Activated B cell treated with CpG ODN at 0.5 μM for 24 hours (primary cell): ENCODE measurements at regions not wholly inside any gene's neighbourhood (a gene's known extent, or its start where the extent isn't known, plus 50 kb on each side); places are given as distances from the start of the nearest gene placed in this dataset.

Experiments
- ATAC-seq: fragments of 200-7000 bp; cut with Tn5 transposase; one replicate; pipeline ENCODE4 v1.10.0; 2021; ENCODE audit warnings: low read depth, mild to moderate bottlenecking, moderate library complexity
- CTCF ChIA-PET: fragments of 350-600 bp; sonication (Branson Sonifier 250); formaldehyde crosslinking; loops from one replicate; lab custom pipeline; 2021; ENCODE audit warnings: antibody characterized with exemption; lab: Charles Lee
- POLR2A ChIA-PET: fragments of 350-600 bp; sonication (Branson Sonifier 250); formaldehyde crosslinking; loops from one replicate; lab custom pipeline; 2021; ENCODE audit warnings: antibody characterized with exemption; lab: Charles Lee
- DNase-seq: peaks from one replicate; pipeline ENCODE4 v3.0.0; 2022
- H3K27ac Mint-ChIP-seq: one replicate; pipeline ENCODE4 v1.8.0; 2020; ENCODE audit warnings: mixed read lengths
- H3K27me3 Mint-ChIP-seq: one replicate; pipeline ENCODE4 v1.8.0; 2021; ENCODE audit warnings: mixed read lengths
- H3K36me3 Mint-ChIP-seq: one replicate; pipeline ENCODE4 v1.8.0; 2021; ENCODE audit warnings: low read depth, mixed read lengths
- H3K4me1 Mint-ChIP-seq: one replicate; pipeline ENCODE4 v1.8.0; 2021; ENCODE audit warnings: mixed read lengths
- H3K4me3 Mint-ChIP-seq: one replicate; pipeline ENCODE4 v1.8.0; 2020; ENCODE audit warnings: mild to moderate bottlenecking, mixed read lengths
- H3K9me3 Mint-ChIP-seq: one replicate; pipeline ENCODE4 v1.8.0; 2020; ENCODE audit warnings: mixed read lengths
- intact Hi-C: fragments of 100-400 bp; cut with micrococcal nuclease; formaldehyde crosslinking; loops from one replicate; pipeline ENCODE4 v1.15.1; 2024
- TF ChIP-seq, protein P1 (sequence below): fragments of 200-600 bp; IDR thresholded peaks from one replicate; pipeline ENCODE4 v1.8.0; 2022; ENCODE audit warnings: antibody characterized with exemption, mild to moderate bottlenecking

DNA sequence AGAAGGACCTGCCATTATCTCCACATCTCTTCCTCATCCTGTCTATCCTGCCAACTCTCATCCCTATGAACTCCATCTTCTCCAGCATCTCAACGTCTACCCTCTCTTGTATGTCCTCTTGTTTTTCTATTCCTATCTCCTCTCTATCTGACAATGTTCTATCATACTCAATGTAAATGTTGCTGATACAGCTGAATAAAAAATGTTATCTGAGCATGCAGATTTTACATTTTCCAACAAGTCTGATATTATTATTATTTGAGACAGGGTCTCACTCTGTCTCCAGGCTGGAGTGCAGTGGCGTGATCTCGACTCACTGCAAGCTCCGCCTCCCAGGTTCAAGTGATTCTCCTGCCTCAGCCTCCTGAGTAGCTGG is 56.0 kb upstream of the RAI14 start:
- H3K27ac Mint-ChIP-seq, result no peak overlapping the region
- ATAC-seq (no peak), DNase-seq (no peak)
- intact Hi-C loops, result no loop called here
- H3K4me3 Mint-ChIP-seq, result no peak overlapping the region
- TF ChIP-seq, protein P1, sequence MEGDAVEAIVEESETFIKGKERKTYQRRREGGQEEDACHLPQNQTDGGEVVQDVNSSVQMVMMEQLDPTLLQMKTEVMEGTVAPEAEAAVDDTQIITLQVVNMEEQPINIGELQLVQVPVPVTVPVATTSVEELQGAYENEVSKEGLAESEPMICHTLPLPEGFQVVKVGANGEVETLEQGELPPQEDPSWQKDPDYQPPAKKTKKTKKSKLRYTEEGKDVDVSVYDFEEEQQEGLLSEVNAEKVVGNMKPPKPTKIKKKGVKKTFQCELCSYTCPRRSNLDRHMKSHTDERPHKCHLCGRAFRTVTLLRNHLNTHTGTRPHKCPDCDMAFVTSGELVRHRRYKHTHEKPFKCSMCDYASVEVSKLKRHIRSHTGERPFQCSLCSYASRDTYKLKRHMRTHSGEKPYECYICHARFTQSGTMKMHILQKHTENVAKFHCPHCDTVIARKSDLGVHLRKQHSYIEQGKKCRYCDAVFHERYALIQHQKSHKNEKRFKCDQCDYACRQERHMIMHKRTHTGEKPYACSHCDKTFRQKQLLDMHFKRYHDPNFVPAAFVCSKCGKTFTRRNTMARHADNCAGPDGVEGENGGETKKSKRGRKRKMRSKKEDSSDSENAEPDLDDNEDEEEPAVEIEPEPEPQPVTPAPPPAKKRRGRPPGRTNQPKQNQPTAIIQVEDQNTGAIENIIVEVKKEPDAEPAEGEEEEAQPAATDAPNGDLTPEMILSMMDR, result no peak
- no peaks in the 10 kb centered on the region for H3K4me1 Mint-ChIP-seq
- H3K27me3 Mint-ChIP-seq, result no peaks in the 10 kb centered on the region
- no peaks in the 10 kb centered on the region for H3K36me3 Mint-ChIP-seq
- ChIA-PET POLR2A (no interaction called here), CTCF (no interaction called here)
- H3K9me3 Mint-ChIP-seq, result no peaks in the 10 kb centered on the region

DNA sequence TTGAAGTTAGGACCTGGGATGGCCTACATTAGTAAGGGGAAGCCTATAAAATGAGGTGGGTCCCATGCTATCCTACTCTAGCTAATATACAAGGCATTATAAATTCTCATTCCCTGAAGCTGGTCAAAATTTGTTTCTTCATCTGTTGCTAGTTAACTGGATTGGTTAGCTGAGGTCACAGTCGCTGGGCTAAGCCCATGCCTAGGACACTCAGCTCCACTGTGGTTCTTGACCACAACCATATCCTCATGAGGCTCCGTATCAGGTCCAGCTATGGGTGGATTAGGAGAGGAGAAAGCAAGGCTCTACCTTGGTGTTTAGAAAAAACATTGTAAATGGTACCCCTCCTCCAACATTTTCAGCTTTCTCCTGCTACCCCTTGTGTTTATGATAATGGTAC is 52.8 kb upstream of the RAI14 start:
- POLR2A ChIA-PET, result no interaction called here
- no peaks in the 10 kb centered on the region for H3K9me3 Mint-ChIP-seq

DNA sequence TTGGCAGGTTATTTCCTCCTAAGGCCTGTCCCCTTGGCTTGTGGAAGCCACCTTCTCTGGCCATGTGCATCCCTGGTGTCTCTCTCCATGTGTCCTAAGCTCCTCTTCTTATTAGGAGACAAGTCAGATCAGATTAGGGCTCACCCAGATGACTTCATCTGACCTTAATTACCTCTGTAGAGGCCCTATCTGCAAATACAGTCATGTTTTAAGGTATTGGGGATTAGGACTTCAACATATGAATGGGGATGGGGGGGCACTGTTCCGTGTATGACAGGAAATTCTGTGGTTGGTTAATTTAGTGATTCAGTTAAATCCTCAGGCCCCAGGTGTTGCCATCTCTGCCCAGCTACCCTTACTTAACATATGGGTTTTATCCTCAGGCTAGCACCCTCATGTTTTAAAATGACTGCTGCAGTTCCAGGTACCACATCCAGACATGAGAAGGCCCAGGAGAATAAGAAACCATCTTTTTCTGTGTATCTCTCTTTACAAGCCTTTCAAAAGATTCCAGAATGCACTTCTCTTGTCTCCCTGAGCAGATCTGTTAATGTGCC is 51.9 kb upstream of the RAI14 start:
- Mint-ChIP-seq H3K36me3 (no peaks in the 10 kb centered on the region), H3K27ac (no peak overlapping the region), H3K27me3 (no peaks in the 10 kb centered on the region), H3K9me3 (no peaks in the 10 kb centered on the region), H3K4me3 (no peak overlapping the region), H3K4me1 (no peaks in the 10 kb centered on the region)
- ChIA-PET POLR2A (no interaction called here), CTCF (no interaction called here)
- no peak for ATAC-seq
- TF ChIP-seq, protein P1, result no peak
- intact Hi-C loops, result no loop called here
- DNase-seq, result no peak

More for the DNA sequence above, 52.8 kb upstream of the RAI14 start:
- Mint-ChIP-seq H3K4me3 (no peak overlapping the region), H3K36me3 (no peaks in the 10 kb centered on the region), H3K4me1 (no peaks in the 10 kb centered on the region), H3K27me3 (no peaks in the 10 kb centered on the region), H3K27ac (no peak overlapping the region)
- intact Hi-C loops, result no loop called here
- TF ChIP-seq, protein P1, result no peak
- no peak for DNase-seq
- ATAC-seq, result no peak
- CTCF ChIA-PET, result no interaction called here

DNA sequence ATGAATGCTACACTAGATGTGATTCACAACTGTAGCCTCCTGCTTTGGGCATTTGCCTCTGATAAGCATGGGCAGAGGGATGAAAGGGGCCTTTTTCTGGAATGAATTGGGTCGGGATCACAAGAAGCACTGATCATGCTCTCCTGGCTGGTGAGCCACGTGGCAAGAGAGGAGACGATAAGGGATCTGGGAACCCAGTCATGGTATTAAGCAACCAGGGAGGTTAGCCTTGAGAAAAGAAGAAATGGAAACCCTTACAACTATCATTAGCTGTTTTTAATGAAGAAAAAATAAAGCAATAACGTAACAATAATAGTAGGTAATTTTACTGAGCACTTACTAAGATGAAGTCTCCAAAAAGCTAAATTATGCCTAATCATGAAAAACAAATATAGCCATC is 50.0 kb upstream of the RAI14 start:
- ATAC-seq, result no peak
- Mint-ChIP-seq H3K9me3 (no peaks in the 10 kb centered on the region), H3K27ac (no peak overlapping the region), H3K36me3 (no peaks in the 10 kb centered on the region), H3K4me1 (no peaks in the 10 kb centered on the region), H3K4me3 (no peak overlapping the region), H3K27me3 (no peaks in the 10 kb centered on the region)
- no peak for DNase-seq
- TF ChIP-seq, protein P1, result no peak
- ChIA-PET POLR2A (no interaction called here), CTCF (no interaction called here)
- intact Hi-C loops, result no loop called here
